ENCODE measurements at regions not wholly inside any gene's neighbourhood (a gene's known extent, or its start where the extent isn't known, plus 50 kb on each side); places are given as distances from the start of the nearest gene placed in this dataset.

DNA sequence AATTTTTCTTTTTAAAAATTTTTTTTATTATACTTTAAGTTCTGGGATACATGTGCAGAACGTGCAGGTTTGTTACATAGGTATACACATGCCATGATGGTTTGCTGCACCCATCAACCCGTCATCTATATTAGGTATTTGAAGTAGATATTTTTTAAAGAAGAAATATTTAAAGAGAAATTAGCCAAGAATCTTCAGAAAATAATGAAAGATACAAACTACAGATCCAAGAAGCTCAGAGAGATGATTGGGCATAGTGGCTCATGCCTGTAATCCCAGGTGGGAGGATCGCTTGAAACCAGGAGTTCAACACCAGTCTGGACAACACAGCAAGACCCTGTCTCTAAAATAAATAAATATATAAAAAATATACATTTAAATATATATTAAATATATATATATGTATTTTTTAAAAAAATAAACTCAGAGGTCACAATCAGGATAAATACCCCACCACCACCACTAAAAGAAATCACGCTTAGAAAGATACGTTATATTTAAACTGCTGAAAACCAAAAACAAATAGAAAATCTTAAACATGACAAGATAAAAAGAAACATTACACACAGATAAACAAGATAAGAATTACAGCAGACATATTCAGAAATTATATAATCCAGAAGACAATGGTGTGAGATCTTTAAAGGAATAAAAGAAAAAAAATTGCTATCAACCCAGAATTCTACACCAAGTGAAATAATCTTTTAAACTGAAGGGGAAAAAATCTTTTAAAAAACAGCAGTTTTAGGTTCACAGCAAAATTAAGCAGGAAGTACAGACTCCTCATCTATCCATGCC, 57.5 kb downstream of the CSF2 start:
- ATAC-seq (ENCODE audit: low read depth) (no peak), DNase-seq (no peak)
- intact Hi-C loops (cut with micrococcal nuclease): no loop called here
- ChIA-PET CTCF (no interaction called here), POLR2A (no interaction called here)
- Mint-ChIP-seq H3K4me1 (no peaks in the 10 kb centered on the region), H3K9me3 (peaks cover 6% of the 10 kb centered on the region), H3K36me3 (ENCODE audit: low read depth) (no peaks in the 10 kb centered on the region), H3K27me3 (peaks cover 6% of the 10 kb centered on the region), H3K4me3 (no peak overlapping the region), H3K27ac (no peak overlapping the region)
- TF ChIP-seq, protein P1, sequence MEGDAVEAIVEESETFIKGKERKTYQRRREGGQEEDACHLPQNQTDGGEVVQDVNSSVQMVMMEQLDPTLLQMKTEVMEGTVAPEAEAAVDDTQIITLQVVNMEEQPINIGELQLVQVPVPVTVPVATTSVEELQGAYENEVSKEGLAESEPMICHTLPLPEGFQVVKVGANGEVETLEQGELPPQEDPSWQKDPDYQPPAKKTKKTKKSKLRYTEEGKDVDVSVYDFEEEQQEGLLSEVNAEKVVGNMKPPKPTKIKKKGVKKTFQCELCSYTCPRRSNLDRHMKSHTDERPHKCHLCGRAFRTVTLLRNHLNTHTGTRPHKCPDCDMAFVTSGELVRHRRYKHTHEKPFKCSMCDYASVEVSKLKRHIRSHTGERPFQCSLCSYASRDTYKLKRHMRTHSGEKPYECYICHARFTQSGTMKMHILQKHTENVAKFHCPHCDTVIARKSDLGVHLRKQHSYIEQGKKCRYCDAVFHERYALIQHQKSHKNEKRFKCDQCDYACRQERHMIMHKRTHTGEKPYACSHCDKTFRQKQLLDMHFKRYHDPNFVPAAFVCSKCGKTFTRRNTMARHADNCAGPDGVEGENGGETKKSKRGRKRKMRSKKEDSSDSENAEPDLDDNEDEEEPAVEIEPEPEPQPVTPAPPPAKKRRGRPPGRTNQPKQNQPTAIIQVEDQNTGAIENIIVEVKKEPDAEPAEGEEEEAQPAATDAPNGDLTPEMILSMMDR (IDR thresholded peaks at IDR 0.05): no peak

DNA sequence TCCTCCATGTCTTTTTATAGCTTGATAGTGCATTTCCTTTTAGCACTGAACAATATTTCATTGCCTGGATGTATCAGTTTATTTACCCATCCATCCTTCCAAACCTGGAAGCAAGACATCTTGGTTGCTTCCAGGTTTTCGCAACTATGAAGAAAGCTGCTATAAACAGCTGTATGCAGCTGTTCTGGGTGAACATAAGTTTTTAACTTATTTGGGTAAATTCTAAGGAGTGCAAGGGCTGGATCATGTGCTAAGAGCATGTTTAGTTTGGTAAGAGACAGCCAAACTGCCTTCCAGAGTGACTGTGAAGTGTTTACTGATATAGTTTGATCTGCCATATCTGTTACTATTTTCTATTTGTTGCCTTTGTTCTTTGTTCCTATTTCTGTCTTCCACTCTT, 58.5 kb downstream of the CSF2 start:
- Mint-ChIP-seq H3K27me3 (peaks cover 9% of the 10 kb centered on the region), H3K36me3 (ENCODE audit: low read depth) (no peaks in the 10 kb centered on the region), H3K27ac (no peak overlapping the region), H3K4me1 (no peaks in the 10 kb centered on the region), H3K4me3 (no peak overlapping the region), H3K9me3 (peaks cover 6% of the 10 kb centered on the region)
- DNase-seq (no peak), ATAC-seq (ENCODE audit: low read depth) (no peak)
- intact Hi-C loops (cut with micrococcal nuclease): no loop called here
- CTCF ChIA-PET: no interaction called here
- TF ChIP-seq, protein P1 (IDR thresholded peaks at IDR 0.05): no peak
- POLR2A ChIA-PET: no interaction called here

DNA sequence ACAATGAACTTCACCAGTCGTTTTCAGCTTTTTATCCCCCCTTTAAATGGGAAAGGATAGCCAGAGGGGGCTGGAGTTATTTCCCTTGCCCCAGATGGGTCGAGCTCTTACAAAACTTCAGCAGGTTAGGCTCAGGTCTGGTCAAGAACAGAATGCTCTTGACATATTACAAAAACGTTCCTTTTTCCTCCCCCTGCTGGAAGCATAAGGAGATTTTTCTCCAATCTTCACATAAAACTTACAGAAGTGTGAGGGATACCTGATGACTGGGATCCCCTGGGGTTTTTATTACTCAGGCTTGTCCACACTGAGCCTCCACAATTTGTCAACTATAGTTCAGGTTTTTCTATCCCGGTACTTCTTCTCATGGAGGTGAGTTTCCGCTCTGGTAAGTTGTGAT, 60.8 kb downstream of the CSF2 start:
- Mint-ChIP-seq H3K27ac (no peak overlapping the region), H3K4me1 (no peaks in the 10 kb centered on the region), H3K36me3 (ENCODE audit: low read depth) (no peaks in the 10 kb centered on the region), H3K27me3 (peaks cover 8% of the 10 kb centered on the region), H3K4me3 (no peak overlapping the region), H3K9me3 (peaks cover 2% of the 10 kb centered on the region)
- no peak for DNase-seq
- TF ChIP-seq, protein P1 (IDR thresholded peaks at IDR 0.05): no peak
- intact Hi-C loops (cut with micrococcal nuclease): loop anchor here (1.0 to 2.0 kb wide), 2 partner anchors 32 to 70 kb away; no protein-coding TSS in a partner anchor
- CTCF ChIA-PET: interaction anchor here (1.2 to 2.3 kb wide), 4 partner anchors 31 to 71 kb away, joined by 3 to 12 read pairs (median 6); no protein-coding TSS in a partner anchor
- POLR2A ChIA-PET: no interaction called here
- no peak for ATAC-seq (ENCODE audit: low read depth)

DNA sequence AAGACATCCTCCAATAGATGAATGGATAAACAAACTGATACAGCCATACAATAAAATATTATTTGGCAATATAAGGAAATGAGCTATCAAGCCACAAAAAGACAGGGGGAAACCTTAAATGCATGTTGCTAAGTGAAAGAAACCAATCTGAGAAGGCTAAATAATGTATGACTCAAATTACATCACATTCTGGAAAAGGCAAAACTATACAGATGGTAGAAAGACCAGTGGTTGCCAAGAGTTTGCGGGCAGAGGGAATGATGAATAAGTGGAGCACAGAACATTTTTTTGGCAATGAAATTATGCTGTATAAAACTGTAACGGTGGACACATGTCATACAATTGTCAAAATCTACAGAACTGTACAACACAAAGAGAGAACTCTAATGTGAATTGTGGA, 63.3 kb downstream of the CSF2 start:
- POLR2A ChIA-PET: interaction anchor here (0.6 kb wide), 1 partner anchor 947 kb away, joined by 6 read pairs; no protein-coding TSS in a partner anchor
- TF ChIP-seq, protein P1 (IDR thresholded peaks at IDR 0.05): no peak
- Mint-ChIP-seq H3K36me3 (ENCODE audit: low read depth) (no peaks in the 10 kb centered on the region), H3K4me3 (no peak overlapping the region), H3K27me3 (peaks cover 14% of the 10 kb centered on the region), H3K27ac (no peak overlapping the region), H3K9me3 (peaks cover 12% of the 10 kb centered on the region), H3K4me1 (no peaks in the 10 kb centered on the region)
- DNase-seq (no peak), ATAC-seq (ENCODE audit: low read depth) (no peak)
- CTCF ChIA-PET: interaction anchor here (1.1 kb wide), 1 partner anchor 74 kb away, joined by 3 read pairs; no protein-coding TSS in a partner anchor
- intact Hi-C loops (cut with micrococcal nuclease): no loop called here

DNA sequence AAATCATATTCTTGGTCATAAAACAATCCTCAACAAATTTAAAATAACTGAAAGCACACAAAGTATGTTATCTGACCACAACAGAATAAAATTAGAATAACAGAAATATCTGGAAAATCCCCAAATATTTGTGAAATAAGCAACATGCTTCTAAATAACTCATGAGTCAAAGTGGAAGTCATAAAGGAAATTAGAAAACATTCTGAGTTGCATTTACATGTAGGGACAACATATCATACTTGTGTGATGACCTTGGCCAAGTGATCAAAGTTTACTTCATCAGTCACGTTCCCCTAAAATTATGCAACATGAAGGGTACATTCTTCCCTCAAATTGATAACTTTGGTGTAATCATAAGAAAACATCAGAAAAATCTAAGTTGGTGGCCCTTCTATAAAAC, 64.7 kb downstream of the CSF2 start:
- Mint-ChIP-seq H3K4me1 (no peaks in the 10 kb centered on the region), H3K36me3 (ENCODE audit: low read depth) (no peaks in the 10 kb centered on the region), H3K27ac (no peak overlapping the region), H3K4me3 (no peak overlapping the region), H3K27me3 (peaks cover 14% of the 10 kb centered on the region), H3K9me3 (peaks cover 18% of the 10 kb centered on the region)
- TF ChIP-seq, protein P1 (IDR thresholded peaks at IDR 0.05): no peak
- DNase-seq (no peak), ATAC-seq (ENCODE audit: low read depth) (no peak)
- POLR2A ChIA-PET: no interaction called here
- intact Hi-C loops (cut with micrococcal nuclease): no loop called here
- CTCF ChIA-PET: no interaction called here
